ENCODE measurements at regions not wholly inside any gene's neighbourhood (a gene's known extent, or its start where the extent isn't known, plus 50 kb on each side); places are given as distances from the start of the nearest gene placed in this dataset.

- no TSS peak for BruUV-seq (replicated peaks)
- CTCF ChIA-PET = interaction anchor here (0.6 kb wide), 1 partner anchor 810 kb away, joined by 3 read pairs; no protein-coding TSS in a partner anchor
- Histone ChIP-seq H3K27me3 (ENCODE audit: control insufficient read depth in 2 of 2, insufficient read depth in 2 of 2, low read length in 2 of 2) (no peaks in the 10 kb centered on the region), H3K4me3 (replicated peaks in 1 of 3; ENCODE audit: insufficient read depth in 1 of 3, low read depth in 1 of 3, low read length in 3 of 3) (no peak overlapping the region), H3K4me2 (ENCODE audit: insufficient read depth, low read length) (no peak overlapping the region), H3K9me3 (replicated peaks; ENCODE audit: control insufficient read depth, insufficient read depth, low read length) (no peaks in the 10 kb centered on the region), H3K9me1 (replicated peaks; ENCODE audit: control insufficient read depth, extremely low read depth, insufficient read depth, low read length) (no peaks in the 10 kb centered on the region), H3K36me3 (ENCODE audit: control insufficient read depth in 2 of 2, extremely low read depth in 1 of 2, insufficient read depth in 2 of 2, low read length in 2 of 2) (no peaks in the 10 kb centered on the region), H3K9ac (replicated peaks; ENCODE audit: extremely low read depth, insufficient read depth, low read length) (no peak overlapping the region), H4K20me1 (replicated peaks; ENCODE audit: control insufficient read depth, extremely low read depth, insufficient read depth, low read length) (no peaks in the 10 kb centered on the region), H3K79me2 (ENCODE audit: control insufficient read depth, insufficient read depth, low read length) (no peaks in the 10 kb centered on the region), H2AFZ (ENCODE audit: low read depth, low read length) (no peak overlapping the region), H3K4me1 (ENCODE audit: control insufficient read depth, extremely low read depth, insufficient read depth, low read length) (peaks cover 5% of the 10 kb centered on the region), H3K27ac (ENCODE audit: insufficient read depth, low read depth, low read length) (no peak overlapping the region)
- intact Hi-C loops (cut with micrococcal nuclease) = no loop called here
- no peak for DNase-seq (ENCODE audit: low read depth, low spot score)
- no peak for FAIRE-seq
- POLR2A ChIA-PET = no interaction called here
- dilution Hi-C loops (cut with MboI; ENCODE audit: extremely low pct_ligation_motif_present, low sequenced_read_pairs) = no loop called here
- TF ChIP-seq GATA2 (IDR thresholded peaks at IDR 0.05; ENCODE audit: insufficient read depth, insufficient read length, low read depth, low read length) (no peak), EZH2 (IDR thresholded peaks at IDR 0.05; ENCODE audit: borderline replicate concordance, low read depth, low read length, severe bottlenecking) (no peak), POLR2A (IDR thresholded peaks at IDR 0.05; ENCODE audit: low read depth, low read length) (no peak), FOS (IDR thresholded peaks at IDR 0.05; ENCODE audit: borderline replicate concordance, insufficient read depth, low read length) (no peak), JUN (IDR thresholded peaks at IDR 0.05; ENCODE audit: borderline replicate concordance, insufficient read depth, insufficient read length, low read depth) (no peak), CTCF (IDR thresholded peaks at IDR 0.05; ENCODE audit: extremely low read depth in 1 of 2, insufficient read depth in 1 of 2, low read depth in 1 of 2, low read length in 2 of 2) (no peak), MYC (IDR thresholded peaks at IDR 0.05; ENCODE audit: low read depth, low read length) (no peak), POLR2AphosphoS5 (IDR thresholded peaks at IDR 0.05; ENCODE audit: insufficient read depth, low read depth, low read length) (no peak)
- TF ChIP-seq, protein P1, sequence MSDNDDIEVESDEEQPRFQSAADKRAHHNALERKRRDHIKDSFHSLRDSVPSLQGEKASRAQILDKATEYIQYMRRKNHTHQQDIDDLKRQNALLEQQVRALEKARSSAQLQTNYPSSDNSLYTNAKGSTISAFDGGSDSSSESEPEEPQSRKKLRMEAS (IDR thresholded peaks at IDR 0.05; ENCODE audit: insufficient read depth, insufficient read length) = no peak
Observed at GRCh38 chr10:128219295-128219694, 93.1 kb upstream of the MKI67 start.
